Adrenal gland (tissue), 9 donors: ENCODE measurements at regions not wholly inside any gene's neighbourhood (a gene's known extent, or its start where the extent isn't known, plus 50 kb on each side); places are given as distances from the start of the nearest gene placed in this dataset.
A peak's percentile ranks its signal among the peaks of the same experiment; 100 is the strongest.

Source experiments
- DNase-seq, 7 donors: peaks; one replicate each; pipeline ENCODE4 v3.0.0-alpha.2; 2019 to 2020
- H3K27ac ChIP-seq, 5 donors: fragments of 200-600 bp; sonication (generic) in 4 of 5; 1 replicate in 3 of 5; 2 replicates in 2 of 5; pipeline versions ENCODE4 v1.5.1 to v1.8.0; 2016 to 2020; ENCODE audit warnings: mild to moderate bottlenecking in 1 of 5
- H3K27me3 ChIP-seq: fragments of 200-600 bp; 2 replicates; pipeline ENCODE4 v1.8.0; 2021
- H3K36me3 ChIP-seq, 2 donors: fragments of 200-600 bp; replicated peaks in 1 of 2; 1 replicate in 1 of 2; 2 replicates in 1 of 2; pipeline versions ENCODE4 v1.5.1 to v1.8.0; 2018 to 2022
- H3K4me1 ChIP-seq, 2 donors: fragments of 200-600 bp; replicated peaks in 1 of 2; 1 replicate in 1 of 2; 2 replicates in 1 of 2; pipeline versions ENCODE4 v1.5.1 to v1.8.0; 2018 to 2021
- H3K4me3 ChIP-seq, 4 donors: fragments of 200-600 bp; sonication (generic) in 3 of 4; one replicate each; pipeline ENCODE4 v1.5.1; 2016 to 2018
- H3K9me3 ChIP-seq, 3 donors: fragments of 200-600 bp; sonication (generic) in 1 of 3; replicated peaks in 1 of 3; 1 replicate in 2 of 3; 2 replicates in 1 of 3; pipeline versions ENCODE4 v1.5.1 to v1.8.0; 2016 to 2021
- CTCF ChIP-seq, 6 experiments: fragments of 450-650 bp in 4 of 6; fragments of 200-600 bp in 2 of 6; sonication (generic) in 1 of 6; IDR thresholded peaks; 1 replicate in 5 of 6; 2 replicates in 1 of 6; pipeline versions ENCODE4 v1.5.1 to v1.8.0; 2016 to 2021; ENCODE audit warnings: antibody characterized with exemption in 6 of 6, mild to moderate bottlenecking in 2 of 6, moderate library complexity in 1 of 6
- POLR2A ChIP-seq, 2 donors: fragments of 450-650 bp; IDR thresholded peaks; one replicate each; pipeline ENCODE4 v1.6.1; 2017; ENCODE audit warnings: antibody characterized with exemption in 2 of 2, mild to moderate bottlenecking in 2 of 2, moderate library complexity in 1 of 2
- whole genome bisulfite sequencing, 4 donors: extraction: QIAGEN DNeasy Blood & Tissue Kit in 2 of 4; methylation state at CpG; one replicate each; pipeline versions ENCODE4 v1.1.5 to v1.1.7; 2013 to 2017; 5-methylcytosine and 5-hydroxymethylcytosine counted together
- intact Hi-C, 2 donors: fragments of 100-400 bp; cut with DNase I; formaldehyde crosslinking; loops; one replicate each; pipeline versions ENCODE4 v1.14.1 to v1.15.0; 2022 to 2023
- donor health status: healthy with polysubstance abuse.
- donor health status: Bipolar disorder and iron deficiency.
- donor health status: DM: yes; HTN: yes; CAD: no.
- donor health status: DM: no; HTN: no; CAD: no.
- donor health status: DM: no; HTN: no; CAD: no.

- no peaks in the 10 kb centered on the region for H3K27me3 ChIP-seq
- no peak overlapping the region for H3K4me3 ChIP-seq
- H3K36me3 ChIP-seq = no peaks in the 10 kb centered on the region
- no peak for DNase-seq
- TF ChIP-seq CTCF (IDR thresholded peaks at IDR 0.05) (no peak), POLR2A (IDR thresholded peaks at IDR 0.05) (no peak)
- 17 to 39% (median 34%) methylated on average over 2 of the region's 2 CpGs for WGBS, 4 donors
- H3K4me1 ChIP-seq = no peaks in the 10 kb centered on the region
- intact Hi-C loops = no loop called here
- no peaks in the 10 kb centered on the region for H3K9me3 ChIP-seq
- no peak overlapping the region for H3K27ac ChIP-seq
Observed at GRCh38 chr10:63806330-63806729, 285.1 kb downstream of the REEP3 start.

GRCh38 chr10:63812501-63812900, 291.3 kb downstream of the REEP3 start:
- no peak for DNase-seq
- Histone ChIP-seq H3K9me3 (no peaks in the 10 kb centered on the region), H3K27me3 (no peaks in the 10 kb centered on the region), H3K4me3 (no peak overlapping the region), H3K36me3 (no peaks in the 10 kb centered on the region), H3K27ac (no peak overlapping the region), H3K4me1 (no peaks in the 10 kb centered on the region)
- TF ChIP-seq CTCF (IDR thresholded peaks at IDR 0.05) (no peak), POLR2A (IDR thresholded peaks at IDR 0.05) (no peak)
- 42 to 100% (median 89%) methylated on average over 1 to 2 of the region's 2 CpGs for WGBS, 4 donors
- intact Hi-C loops = no loop called here

GRCh38 chr10:63819753-63820329, 298.6 kb downstream of the REEP3 start:
- intact Hi-C loops = no loop called here
- Histone ChIP-seq H3K27me3 (no peaks in the 10 kb centered on the region), H3K4me1 (no peaks in the 10 kb centered on the region), H3K4me3 (no peak overlapping the region), H3K36me3 (no peaks in the 10 kb centered on the region), H3K9me3 (no peaks in the 10 kb centered on the region), H3K27ac (no peak overlapping the region)
- WGBS, 4 donors = 0 to 7% (median 1%) methylated on average over 3 of the region's 3 CpGs
- peak; percentile 53 to 87 (median 76) for DNase-seq
- no peak for TF ChIP-seq POLR2A (IDR thresholded peaks at IDR 0.05)
- TF ChIP-seq CTCF (IDR thresholded peaks at IDR 0.05) = peak; percentile 39 to 79 (median 64)

- DNase-seq = no peak
- no peak overlapping the region for H3K4me3 ChIP-seq
- no peaks in the 10 kb centered on the region for H3K36me3 ChIP-seq
- no peaks in the 10 kb centered on the region for H3K4me1 ChIP-seq
- no peaks in the 10 kb centered on the region for H3K9me3 ChIP-seq
- intact Hi-C loops = no loop called here
- no peak overlapping the region for H3K27ac ChIP-seq
- WGBS, 4 donors = 49 to 58% (median 54%) methylated on average over 5 of the region's 5 CpGs
- no peaks in the 10 kb centered on the region for H3K27me3 ChIP-seq
- no peak for TF ChIP-seq CTCF (IDR thresholded peaks at IDR 0.05)
- TF ChIP-seq POLR2A (IDR thresholded peaks at IDR 0.05) = no peak
Observed at GRCh38 chr10:63822496-63822895, 301.3 kb downstream of the REEP3 start.
